Fibroblast of lung (primary cell): ENCODE measurements at regions not wholly inside any gene's neighbourhood (a gene's known extent, or its start where the extent isn't known, plus 50 kb on each side); places are given as distances from the start of the nearest gene placed in this dataset.

ENCODE experiments used
- CTCF ChIP-seq, 2 donors: IDR thresholded peaks in 1 of 2; conservative IDR thresholded peaks in 1 of 2; 1 replicate in 1 of 2; 2 replicates in 1 of 2; pipeline ENCODE4 v1.5.1; 2011 to 2012; ENCODE audit warnings: low read length in 2 of 2, control low read depth in 1 of 2, inconsistent platforms in 1 of 2, low read depth in 1 of 2, mild to moderate bottlenecking in 1 of 2
- EZH2 ChIP-seq: IDR thresholded peaks from 2 replicates; pipeline ENCODE4 v1.5.1; 2012; ENCODE audit warnings: low read length, control low read depth, mild to moderate bottlenecking; ENCODE audit errors: missing control alignments

DNA sequence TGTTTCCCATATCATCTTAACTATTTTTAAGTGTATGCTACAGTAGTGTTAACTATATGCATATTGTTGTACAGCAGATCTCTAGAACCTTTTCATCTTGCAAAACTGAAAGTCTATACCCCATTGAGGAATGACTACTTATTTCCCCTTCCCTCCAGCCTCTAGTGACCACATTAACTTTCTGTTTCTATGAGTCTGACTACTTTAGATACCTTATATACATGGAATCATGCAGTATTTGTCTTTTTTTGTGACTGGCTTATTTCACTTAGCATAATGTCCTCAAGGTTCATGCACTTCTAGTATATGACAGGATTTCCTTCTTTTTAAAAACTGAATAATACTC, 96.5 kb upstream of the BTG3 start:
- TF ChIP-seq CTCF (conservative IDR thresholded peaks at IDR 0.05 in 1 of 2, IDR thresholded peaks at IDR 0.05 in 1 of 2; ENCODE audit: low read depth in 1 of 2, low read length in 2 of 2) = no peak
- TF ChIP-seq EZH2 = no peak
